Ascending aorta (tissue), 2 donors: ENCODE measurements at regions not wholly inside any gene's neighbourhood (a gene's known extent, or its start where the extent isn't known, plus 50 kb on each side); places are given as distances from the start of the nearest gene placed in this dataset.

ENCODE experiments used
- DNase-seq, 2 donors: peaks; one replicate each; pipeline ENCODE4 v3.0.0-alpha.2; 2019; ENCODE audit warnings: low spot score in 2 of 2
- H3K27ac ChIP-seq, 2 donors: fragments of 200-600 bp; sonication (generic); one replicate each; pipeline ENCODE4 v1.5.1; 2016 to 2017; ENCODE audit warnings: mild to moderate bottlenecking in 1 of 2
- H3K27me3 ChIP-seq: fragments of 200-600 bp; sonication (generic); one replicate; pipeline ENCODE4 v1.5.1; 2017
- H3K36me3 ChIP-seq, 2 donors: fragments of 200-600 bp; sonication (generic); one replicate each; pipeline ENCODE4 v1.5.1; 2016
- H3K4me1 ChIP-seq, 2 donors: fragments of 200-600 bp; sonication (generic); one replicate each; pipeline ENCODE4 v1.5.1; 2016 to 2017; ENCODE audit warnings: mild to moderate bottlenecking in 1 of 2
- H3K4me3 ChIP-seq, 2 donors: fragments of 200-600 bp; sonication (generic); one replicate each; pipeline ENCODE4 v1.5.1; 2016 to 2017; ENCODE audit warnings: mild to moderate bottlenecking in 1 of 2
- H3K9me3 ChIP-seq, 2 donors: fragments of 200-600 bp; sonication (generic); one replicate each; pipeline ENCODE4 v1.5.1; 2016
- intact Hi-C: fragments of 100-400 bp; cut with DNase I; formaldehyde crosslinking; loops from one replicate; pipeline ENCODE4 v1.15.1; 2023
- TF ChIP-seq, protein P1 (sequence below), 3 experiments: fragments of 200-600 bp in 2 of 3; fragments of 450-650 bp in 1 of 3; sonication (generic) in 2 of 3; IDR thresholded peaks; one replicate each; pipeline ENCODE4 v1.5.1; 2016 to 2019; ENCODE audit warnings: antibody characterized with exemption in 3 of 3, mild to moderate bottlenecking in 1 of 3, moderate library complexity in 1 of 3

- Histone ChIP-seq H3K4me1 (no peaks in the 10 kb centered on the region), H3K27ac (no peak overlapping the region), H3K9me3 (peaks cover 0 to 2% of the 10 kb centered on the region in 2 donors), H3K36me3 (no peaks in the 10 kb centered on the region), H3K27me3 (no peaks in the 10 kb centered on the region), H3K4me3 (no peak overlapping the region)
- intact Hi-C loops: no loop called here
- DNase-seq: no peak
- TF ChIP-seq, protein P1, sequence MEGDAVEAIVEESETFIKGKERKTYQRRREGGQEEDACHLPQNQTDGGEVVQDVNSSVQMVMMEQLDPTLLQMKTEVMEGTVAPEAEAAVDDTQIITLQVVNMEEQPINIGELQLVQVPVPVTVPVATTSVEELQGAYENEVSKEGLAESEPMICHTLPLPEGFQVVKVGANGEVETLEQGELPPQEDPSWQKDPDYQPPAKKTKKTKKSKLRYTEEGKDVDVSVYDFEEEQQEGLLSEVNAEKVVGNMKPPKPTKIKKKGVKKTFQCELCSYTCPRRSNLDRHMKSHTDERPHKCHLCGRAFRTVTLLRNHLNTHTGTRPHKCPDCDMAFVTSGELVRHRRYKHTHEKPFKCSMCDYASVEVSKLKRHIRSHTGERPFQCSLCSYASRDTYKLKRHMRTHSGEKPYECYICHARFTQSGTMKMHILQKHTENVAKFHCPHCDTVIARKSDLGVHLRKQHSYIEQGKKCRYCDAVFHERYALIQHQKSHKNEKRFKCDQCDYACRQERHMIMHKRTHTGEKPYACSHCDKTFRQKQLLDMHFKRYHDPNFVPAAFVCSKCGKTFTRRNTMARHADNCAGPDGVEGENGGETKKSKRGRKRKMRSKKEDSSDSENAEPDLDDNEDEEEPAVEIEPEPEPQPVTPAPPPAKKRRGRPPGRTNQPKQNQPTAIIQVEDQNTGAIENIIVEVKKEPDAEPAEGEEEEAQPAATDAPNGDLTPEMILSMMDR (IDR thresholded peaks at IDR 0.05): no peak
Observed at GRCh38 chr12:92518071-92518470, 184.7 kb upstream of the PLEKHG7 start.

- no peak for DNase-seq
- Histone ChIP-seq H3K27me3 (no peaks in the 10 kb centered on the region), H3K27ac (no peak overlapping the region), H3K4me1 (peaks cover 0 to 5% of the 10 kb centered on the region in 2 donors), H3K36me3 (no peaks in the 10 kb centered on the region), H3K9me3 (no peaks in the 10 kb centered on the region), H3K4me3 (no peak overlapping the region)
- intact Hi-C loops: no loop called here
- TF ChIP-seq, protein P1 (IDR thresholded peaks at IDR 0.05): no peak
Observed at GRCh38 chr12:92516277-92516600, 186.6 kb upstream of the PLEKHG7 start.

DNA sequence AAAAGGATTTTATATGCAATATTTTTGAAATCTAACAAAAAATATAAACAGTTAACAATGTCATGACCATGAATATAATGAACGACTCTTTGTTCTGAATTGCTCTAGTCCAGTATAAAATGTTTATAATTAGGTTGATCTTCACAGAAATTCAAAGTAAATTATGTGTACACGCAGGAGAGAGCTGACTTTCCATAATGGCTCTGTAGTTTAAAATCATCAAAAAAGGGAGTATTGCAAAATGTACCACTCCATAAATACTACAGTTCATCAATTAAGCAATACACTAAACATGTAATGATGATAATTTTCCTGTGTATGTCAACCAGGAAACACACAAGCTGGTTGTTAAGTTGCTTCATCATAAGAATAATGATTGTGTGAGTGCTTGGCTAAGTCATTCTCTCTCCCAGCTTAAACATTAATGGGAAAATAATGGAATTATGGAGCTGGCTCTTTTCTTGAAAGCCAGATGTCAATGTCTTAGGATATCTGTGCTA lies 189.5 kb upstream of the PLEKHG7 start:
- TF ChIP-seq, protein P1 (IDR thresholded peaks at IDR 0.05): no peak
- intact Hi-C loops: no loop called here

DNA sequence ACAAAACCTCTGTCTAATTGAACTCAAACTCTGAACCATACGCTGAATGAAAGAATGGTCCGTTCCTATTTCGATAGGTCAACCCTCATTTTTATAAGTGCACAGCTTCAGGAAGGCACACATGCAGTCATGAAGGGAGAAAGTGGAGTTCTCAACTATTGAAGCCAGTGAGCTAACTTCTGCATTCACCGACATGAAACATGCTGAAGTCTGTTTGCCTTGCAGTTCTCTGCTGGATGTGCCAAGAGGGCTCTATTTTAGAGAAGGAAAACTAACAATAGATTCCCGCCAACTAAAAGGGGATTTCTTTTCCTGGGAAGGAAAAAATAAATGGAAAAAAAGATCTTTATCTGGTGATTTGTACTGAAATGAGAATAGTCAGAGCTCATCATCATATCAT lies 191.0 kb upstream of the PLEKHG7 start:
- H3K27ac ChIP-seq: no peak overlapping the region

More for the DNA sequence above, 189.5 kb upstream of the PLEKHG7 start:
- H3K27ac ChIP-seq: no peak overlapping the region
- no peak overlapping the region for H3K4me3 ChIP-seq
- no peaks in the 10 kb centered on the region for H3K36me3 ChIP-seq
- H3K4me1 ChIP-seq: peaks cover 0 to 5% of the 10 kb centered on the region in 2 donors
- DNase-seq: no peak
- no peaks in the 10 kb centered on the region for H3K9me3 ChIP-seq
- no peaks in the 10 kb centered on the region for H3K27me3 ChIP-seq

DNA sequence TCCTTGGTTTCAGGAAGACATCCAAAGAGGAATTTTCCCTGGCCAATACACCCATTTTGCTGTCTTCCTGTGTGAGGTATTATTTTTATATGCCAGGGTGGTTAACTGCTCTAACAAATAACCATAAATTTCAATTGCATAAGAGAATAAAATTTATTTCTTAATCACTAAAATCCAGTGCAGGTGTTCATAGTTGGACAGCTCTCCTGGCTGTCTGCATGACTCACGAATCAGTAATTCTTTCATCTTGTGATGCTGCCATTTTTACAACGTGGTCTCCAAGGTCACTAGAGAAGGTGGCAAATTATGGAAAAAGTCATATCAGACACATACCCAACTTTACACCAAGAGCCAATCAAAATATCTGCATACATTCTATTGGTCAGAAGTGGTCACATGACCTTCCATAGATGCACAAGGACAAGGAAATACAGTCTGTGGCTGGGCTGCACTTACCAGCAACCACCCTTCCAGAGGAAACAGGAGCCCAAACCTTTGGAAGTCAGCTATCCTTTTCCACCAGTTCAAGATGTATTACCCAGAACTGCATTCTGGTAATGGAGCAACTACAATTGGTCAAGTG lies 193.5 kb upstream of the PLEKHG7 start:
- H3K4me3 ChIP-seq: no peak overlapping the region
- H3K9me3 ChIP-seq: no peaks in the 10 kb centered on the region
- no peaks in the 10 kb centered on the region for H3K27me3 ChIP-seq
- H3K27ac ChIP-seq: no peak overlapping the region
- intact Hi-C loops: loop anchor here (5.0 kb wide), 1 partner anchor 362 kb away; the partner anchor contains the start of gene BTG1
- DNase-seq: no peak
- H3K4me1 ChIP-seq: peaks cover 0 to 20% of the 10 kb centered on the region in 2 donors
- TF ChIP-seq, protein P1 (IDR thresholded peaks at IDR 0.05): no peak
- no peaks in the 10 kb centered on the region for H3K36me3 ChIP-seq

More for the DNA sequence above, 191.0 kb upstream of the PLEKHG7 start:
- TF ChIP-seq, protein P1 (IDR thresholded peaks at IDR 0.05): no peak
- no peak overlapping the region for H3K4me3 ChIP-seq
- no peaks in the 10 kb centered on the region for H3K9me3 ChIP-seq
- no peaks in the 10 kb centered on the region for H3K36me3 ChIP-seq
- no peak for DNase-seq
- peaks cover 0 to 7% of the 10 kb centered on the region in 2 donors for H3K4me1 ChIP-seq
- H3K27me3 ChIP-seq: no peaks in the 10 kb centered on the region
- intact Hi-C loops: no loop called here
